NCI-H1092 (cell line): ENCODE measurements at regions not wholly inside any gene's neighbourhood (a gene's known extent, or its start where the extent isn't known, plus 50 kb on each side); places are given as distances from the start of the nearest gene placed in this dataset.

Source experiments
- DNase-seq: peaks from one replicate; lab custom pipeline; 2025; lab: John Stamatoyannopoulos, UW

- DNase-seq: no peak
Measured at GRCh38 chr18:52288403-52289004, 51.5 kb upstream of the DCC start.

- no peak for DNase-seq
Measured at GRCh38 chr18:52289392-52289791, 50.6 kb upstream of the DCC start.
